ENCODE measurements at regions not wholly inside any gene's neighbourhood (a gene's known extent, or its start where the extent isn't known, plus 50 kb on each side); places are given as distances from the start of the nearest gene placed in this dataset.

- ATAC-seq (no peak), DNase-seq (no peak)
- intact Hi-C loops (cut with DNase I, micrococcal nuclease), result no loop called here
- TF ChIP-seq CTCF (IDR thresholded peaks at IDR 0.05), result no peak
- Histone ChIP-seq H3K4me1 (ENCODE audit: low read depth) (no peaks in the 10 kb centered on the region), H3K9me3 (no peaks in the 10 kb centered on the region), H3K4me3 (no peak overlapping the region), H3K36me3 (ENCODE audit: low read depth) (no peaks in the 10 kb centered on the region)
These were observed 1071.7 kb upstream of the POT1 start for GRCh38 chr7:126001349-126001748.

GRCh38 chr7:125984795-125985194 lies 1055.2 kb upstream of the POT1 start:
- intact Hi-C loops (cut with DNase I, micrococcal nuclease), result no loop called here
- DNase-seq, result no peak
- Histone ChIP-seq H3K36me3 (ENCODE audit: low read depth) (no peaks in the 10 kb centered on the region), H3K9me3 (no peaks in the 10 kb centered on the region), H3K4me1 (ENCODE audit: low read depth) (no peaks in the 10 kb centered on the region), H3K4me3 (no peak overlapping the region)
- no peak for TF ChIP-seq CTCF (IDR thresholded peaks at IDR 0.05)
- no peak for ATAC-seq

GRCh38 chr7:125971656-125972055 lies 1042.0 kb upstream of the POT1 start:
- Histone ChIP-seq H3K36me3 (ENCODE audit: low read depth) (no peaks in the 10 kb centered on the region), H3K4me3 (no peak overlapping the region), H3K4me1 (ENCODE audit: low read depth) (no peaks in the 10 kb centered on the region), H3K9me3 (no peaks in the 10 kb centered on the region)
- intact Hi-C loops (cut with DNase I, micrococcal nuclease), result no loop called here
- DNase-seq (no peak), ATAC-seq (no peak)
- TF ChIP-seq CTCF (IDR thresholded peaks at IDR 0.05), result no peak

GRCh38 chr7:125966278-125967048 lies 1036.8 kb upstream of the POT1 start:
- no peak for TF ChIP-seq CTCF (IDR thresholded peaks at IDR 0.05)
- ATAC-seq (no peak), DNase-seq (no peak)
- Histone ChIP-seq H3K4me1 (ENCODE audit: low read depth) (no peaks in the 10 kb centered on the region), H3K9me3 (no peaks in the 10 kb centered on the region), H3K4me3 (no peak overlapping the region), H3K36me3 (ENCODE audit: low read depth) (no peaks in the 10 kb centered on the region)
- intact Hi-C loops (cut with DNase I, micrococcal nuclease), result no loop called here

- DNase-seq (no peak), ATAC-seq (no peak)
- H3K4me1 ChIP-seq (ENCODE audit: low read depth), result no peaks in the 10 kb centered on the region
- intact Hi-C loops (cut with DNase I, micrococcal nuclease), result no loop called here
- H3K4me3 ChIP-seq, result no peak overlapping the region
- no peak for TF ChIP-seq CTCF (IDR thresholded peaks at IDR 0.05)
- H3K36me3 ChIP-seq (ENCODE audit: low read depth), result no peaks in the 10 kb centered on the region
- H3K9me3 ChIP-seq, result no peaks in the 10 kb centered on the region
These were observed 1005.3 kb upstream of the POT1 start for GRCh38 chr7:125934955-125935354.

GRCh38 chr7:125934539-125934938 lies 1004.9 kb upstream of the POT1 start:
- no peak for DNase-seq
- H3K9me3 ChIP-seq, result no peaks in the 10 kb centered on the region
- H3K4me3 ChIP-seq, result no peak overlapping the region
- ATAC-seq, result no peak
- no peak for TF ChIP-seq CTCF (IDR thresholded peaks at IDR 0.05)
- H3K4me1 ChIP-seq (ENCODE audit: low read depth), result no peaks in the 10 kb centered on the region
- intact Hi-C loops (cut with DNase I, micrococcal nuclease), result no loop called here
- no peaks in the 10 kb centered on the region for H3K36me3 ChIP-seq (ENCODE audit: low read depth)

Data from mucosa of descending colon (tissue), 3 donors.